DND-41 (cell line): ENCODE measurements at regions not wholly inside any gene's neighbourhood (a gene's known extent, or its start where the extent isn't known, plus 50 kb on each side); places are given as distances from the start of the nearest gene placed in this dataset.

ENCODE experiments used
- ATAC-seq: fragments of 200-7000 bp; cut with Tn5 transposase; 3 replicates; pipeline ENCODE4 v1.9.1; 2021; ENCODE audit warnings: low read depth; ENCODE audit not compliant: insufficient read depth
- DNase-seq: peaks from one replicate; pipeline ENCODE4 v3.0.0-alpha.2; 2020
- H2AFZ ChIP-seq: 2 replicates; pipeline ENCODE4 v1.6.0; 2012; ENCODE audit warnings: low read depth, low read length
- H3K27ac ChIP-seq: 2 replicates; pipeline ENCODE4 v1.5.1; 2012; ENCODE audit warnings: low read length, inconsistent platforms
- H3K27me3 ChIP-seq: fragments of 200-600 bp; sonication (generic); 2 replicates; pipeline ENCODE4 v1.6.0; 2012; ENCODE audit warnings: low read length, mild to moderate bottlenecking, inconsistent platforms; ENCODE audit not compliant: insufficient read depth, poor library complexity
- H3K36me3 ChIP-seq: 2 replicates; pipeline ENCODE4 v1.5.1; 2012; ENCODE audit warnings: low read length, inconsistent platforms; ENCODE audit not compliant: insufficient read depth
- H3K4me1 ChIP-seq: 2 replicates; pipeline ENCODE4 v1.5.1; 2012; ENCODE audit warnings: mild to moderate bottlenecking, low read length; ENCODE audit not compliant: insufficient read depth
- H3K4me2 ChIP-seq: 2 replicates; pipeline ENCODE4 v1.6.0; 2012; ENCODE audit warnings: mild to moderate bottlenecking, moderate library complexity, low read length, inconsistent platforms; ENCODE audit not compliant: insufficient read depth
- H3K4me3 ChIP-seq, 2 experiments: fragments of 200-600 bp in 1 of 2; shearing (Covaris generic) in 1 of 2; 2 replicates each; pipeline ENCODE4 v1.5.1; 2012 to 2016; ENCODE audit warnings: inconsistent platforms in 2 of 2, low read length in 2 of 2, mild to moderate bottlenecking in 2 of 2, low read depth in 1 of 2, moderate library complexity in 1 of 2
- H3K79me2 ChIP-seq: 2 replicates; pipeline ENCODE4 v1.6.0; 2012; ENCODE audit warnings: low read length, inconsistent platforms; ENCODE audit not compliant: insufficient read depth
- H3K9ac ChIP-seq: 2 replicates; pipeline ENCODE4 v1.6.0; 2012; ENCODE audit warnings: low read depth, mild to moderate bottlenecking, inconsistent platforms, low read length, moderate library complexity
- H3K9me3 ChIP-seq: 2 replicates; pipeline ENCODE4 v1.5.1; 2012; ENCODE audit warnings: low read length, moderate library complexity, mild to moderate bottlenecking, inconsistent platforms; ENCODE audit not compliant: insufficient read depth, severe bottlenecking
- H4K20me1 ChIP-seq: 2 replicates; pipeline ENCODE4 v1.6.0; 2012; ENCODE audit warnings: low read length; ENCODE audit not compliant: insufficient read depth
- CTCF ChIP-seq: IDR thresholded peaks from 2 replicates; pipeline ENCODE4 v1.5.1; 2012; ENCODE audit warnings: borderline replicate concordance, low read length, moderate library complexity, mild to moderate bottlenecking; ENCODE audit not compliant: poor library complexity, severe bottlenecking; ENCODE audit errors: extremely low read depth
- EZH2 ChIP-seq: IDR thresholded peaks from 3 replicates; pipeline ENCODE4 v1.6.1; 2012; ENCODE audit warnings: borderline replicate concordance, low read depth, mild to moderate bottlenecking, moderate library complexity, low read length, inconsistent platforms; ENCODE audit not compliant: severe bottlenecking

- ATAC-seq (no peak), DNase-seq (no peak)
- H3K4me2 ChIP-seq, result no peak overlapping the region
- H3K4me3 ChIP-seq, result no peak overlapping the region
- no peaks in the 10 kb centered on the region for H3K79me2 ChIP-seq
- no peaks in the 10 kb centered on the region for H3K9me3 ChIP-seq
- no peaks in the 10 kb centered on the region for H3K27me3 ChIP-seq
- no peak for TF ChIP-seq CTCF
- TF ChIP-seq EZH2, result no peak
- H3K27ac ChIP-seq, result no peak overlapping the region
- no peaks in the 10 kb centered on the region for H4K20me1 ChIP-seq
- H2AFZ ChIP-seq, result no peak overlapping the region
- H3K4me1 ChIP-seq, result no peaks in the 10 kb centered on the region
- H3K9ac ChIP-seq, result no peak overlapping the region
- no peaks in the 10 kb centered on the region for H3K36me3 ChIP-seq
Observed at GRCh38 chr2:100704156-100704555, 115.8 kb upstream of the NPAS2 start.

GRCh38 chr2:100704711-100705110 lies 115.2 kb upstream of the NPAS2 start:
- Histone ChIP-seq H4K20me1 (no peaks in the 10 kb centered on the region), H3K4me3 (no peak overlapping the region), H2AFZ (no peak overlapping the region), H3K9ac (no peak overlapping the region), H3K36me3 (no peaks in the 10 kb centered on the region), H3K79me2 (no peaks in the 10 kb centered on the region), H3K9me3 (no peaks in the 10 kb centered on the region), H3K4me1 (no peaks in the 10 kb centered on the region), H3K27ac (no peak overlapping the region), H3K4me2 (no peak overlapping the region), H3K27me3 (no peaks in the 10 kb centered on the region)
- DNase-seq (no peak), ATAC-seq (no peak)
- TF ChIP-seq CTCF (no peak), EZH2 (no peak)

GRCh38 chr2:100707016-100707947 lies 112.7 kb upstream of the NPAS2 start:
- Histone ChIP-seq H3K9me3 (no peaks in the 10 kb centered on the region), H4K20me1 (no peaks in the 10 kb centered on the region), H2AFZ (no peak overlapping the region), H3K4me3 (no peak overlapping the region), H3K9ac (no peak overlapping the region), H3K4me1 (no peaks in the 10 kb centered on the region), H3K27me3 (no peaks in the 10 kb centered on the region), H3K27ac (no peak overlapping the region), H3K36me3 (no peaks in the 10 kb centered on the region), H3K79me2 (no peaks in the 10 kb centered on the region), H3K4me2 (no peak overlapping the region)
- no peak for TF ChIP-seq EZH2
- no peak for TF ChIP-seq CTCF
- DNase-seq (no peak), ATAC-seq (no peak)
